ENCODE measurements at regions not wholly inside any gene's neighbourhood (a gene's known extent, or its start where the extent isn't known, plus 50 kb on each side); places are given as distances from the start of the nearest gene placed in this dataset.

- DNase-seq = no peak
Measured at GRCh38 chr10:130637089-130637676, 501.0 kb downstream of the GLRX3 start.

GRCh38 chr10:130638991-130639390 lies 502.8 kb downstream of the GLRX3 start:
- no peak for DNase-seq

- no peak for DNase-seq
Measured at GRCh38 chr10:130642926-130643325, 506.7 kb downstream of the GLRX3 start.

GRCh38 chr10:130647341-130647740 lies 511.1 kb downstream of the GLRX3 start:
- no peak for DNase-seq

- no peak for DNase-seq
Measured at GRCh38 chr10:130648807-130649206, 512.6 kb downstream of the GLRX3 start.

GRCh38 chr10:130652544-130652943 lies 516.4 kb downstream of the GLRX3 start:
- no peak for DNase-seq

GRCh38 chr10:130652964-130653578 lies 516.9 kb downstream of the GLRX3 start:
- DNase-seq = no peak

GRCh38 chr10:130654726-130655125 lies 518.5 kb downstream of the GLRX3 start:
- no peak for DNase-seq

- DNase-seq = no peak
Measured at GRCh38 chr10:130655313-130656186, 519.4 kb downstream of the GLRX3 start.

GRCh38 chr10:130656187-130656575 lies 520.0 kb downstream of the GLRX3 start:
- DNase-seq = no peak

GRCh38 chr10:130656582-130657133 lies 520.5 kb downstream of the GLRX3 start:
- DNase-seq = no peak

- no peak for DNase-seq
Measured at GRCh38 chr10:130658687-130659290, 522.6 kb downstream of the GLRX3 start.

GRCh38 chr10:130659528-130659927 lies 523.3 kb downstream of the GLRX3 start:
- no peak for DNase-seq

GRCh38 chr10:130660266-130660665 lies 524.1 kb downstream of the GLRX3 start:
- DNase-seq = no peak

GRCh38 chr10:130661419-130661818 lies 525.2 kb downstream of the GLRX3 start:
- DNase-seq = no peak

GRCh38 chr10:130662775-130663174 lies 526.6 kb downstream of the GLRX3 start:
- DNase-seq = no peak

GRCh38 chr10:130664526-130664925 lies 528.3 kb downstream of the GLRX3 start:
- no peak for DNase-seq

GRCh38 chr10:130666215-130666614 lies 530.0 kb downstream of the GLRX3 start:
- DNase-seq = no peak

GRCh38 chr10:130686689-130687300 lies 550.6 kb downstream of the GLRX3 start:
- DNase-seq = no peak

GRCh38 chr10:130687566-130687965 lies 551.4 kb downstream of the GLRX3 start:
- no peak for DNase-seq

GRCh38 chr10:130689743-130690626 lies 553.8 kb downstream of the GLRX3 start:
- DNase-seq = no peak

GRCh38 chr10:130691776-130692175 lies 555.6 kb downstream of the GLRX3 start:
- DNase-seq = no peak
